ENCODE measurements at regions not wholly inside any gene's neighbourhood (a gene's known extent, or its start where the extent isn't known, plus 50 kb on each side); places are given as distances from the start of the nearest gene placed in this dataset.

GRCh38 chr13:105643966-105644365 is 891.5 kb downstream of the EFNB2 start:
- no peak for DNase-seq

- DNase-seq: no peak
Observed at GRCh38 chr13:105642511-105642958, 892.9 kb downstream of the EFNB2 start.

- DNase-seq: no peak
Observed at GRCh38 chr13:105641121-105641520, 894.3 kb downstream of the EFNB2 start.

- no peak for DNase-seq
Observed at GRCh38 chr13:105638426-105638825, 897.0 kb downstream of the EFNB2 start.

GRCh38 chr13:105634059-105634458 is 901.4 kb downstream of the EFNB2 start:
- DNase-seq: no peak

GRCh38 chr13:105630431-105630830 is 905.0 kb downstream of the EFNB2 start:
- DNase-seq: no peak

GRCh38 chr13:105627270-105627669 is 908.2 kb downstream of the EFNB2 start:
- no peak for DNase-seq

GRCh38 chr13:105625691-105626090 is 909.8 kb downstream of the EFNB2 start:
- no peak for DNase-seq

- DNase-seq: no peak
Observed at GRCh38 chr13:105616333-105617075, 919.0 kb downstream of the EFNB2 start.

GRCh38 chr13:105612541-105612940 is 922.9 kb downstream of the EFNB2 start:
- DNase-seq: no peak

- no peak for DNase-seq
Observed at GRCh38 chr13:105611424-105611823, 924.0 kb downstream of the EFNB2 start.

GRCh38 chr13:105608104-105608503 is 927.4 kb downstream of the EFNB2 start:
- DNase-seq: no peak

- no peak for DNase-seq
Observed at GRCh38 chr13:105607426-105607825, 928.0 kb downstream of the EFNB2 start.

- DNase-seq: no peak
Observed at GRCh38 chr13:105607016-105607415, 928.4 kb downstream of the EFNB2 start.

- no peak for DNase-seq
Observed at GRCh38 chr13:105602956-105603670, 932.3 kb downstream of the EFNB2 start.

GRCh38 chr13:105599477-105600037 is 935.9 kb downstream of the EFNB2 start:
- no peak for DNase-seq

- no peak for DNase-seq
Observed at GRCh38 chr13:105598529-105598928, 936.9 kb downstream of the EFNB2 start.

GRCh38 chr13:105597573-105597972 is 937.9 kb downstream of the EFNB2 start:
- DNase-seq: no peak

- DNase-seq: no peak
Observed at GRCh38 chr13:105595471-105595870, 940.0 kb downstream of the EFNB2 start.

GRCh38 chr13:105591277-105591676 is 944.2 kb downstream of the EFNB2 start:
- no peak for DNase-seq

GRCh38 chr13:105587786-105588185 is 947.7 kb downstream of the EFNB2 start:
- DNase-seq: no peak

- no peak for DNase-seq
Observed at GRCh38 chr13:105579821-105580710, 955.4 kb downstream of the EFNB2 start.

- no peak for DNase-seq
Observed at GRCh38 chr13:105573136-105573535, 962.3 kb downstream of the EFNB2 start.
